Activated CD4-positive, alpha-beta T cell treated with anti-CD3 and anti-CD28 coated beads for 4 hours (primary cell): ENCODE measurements at regions not wholly inside any gene's neighbourhood (a gene's known extent, or its start where the extent isn't known, plus 50 kb on each side); places are given as distances from the start of the nearest gene placed in this dataset.

ENCODE experiments used
- DNase-seq, 2 donors: peaks; one replicate each; pipeline ENCODE4 v3.0.0-alpha.2; 2020

GRCh38 chr2:134133622-134134312 is 120.1 kb upstream of the MGAT5 start:
- no peak for DNase-seq

GRCh38 chr2:134134313-134134706 is 119.6 kb upstream of the MGAT5 start:
- DNase-seq, result no peak

- no peak for DNase-seq
These were observed 119.0 kb upstream of the MGAT5 start for GRCh38 chr2:134134827-134135226.

DNA sequence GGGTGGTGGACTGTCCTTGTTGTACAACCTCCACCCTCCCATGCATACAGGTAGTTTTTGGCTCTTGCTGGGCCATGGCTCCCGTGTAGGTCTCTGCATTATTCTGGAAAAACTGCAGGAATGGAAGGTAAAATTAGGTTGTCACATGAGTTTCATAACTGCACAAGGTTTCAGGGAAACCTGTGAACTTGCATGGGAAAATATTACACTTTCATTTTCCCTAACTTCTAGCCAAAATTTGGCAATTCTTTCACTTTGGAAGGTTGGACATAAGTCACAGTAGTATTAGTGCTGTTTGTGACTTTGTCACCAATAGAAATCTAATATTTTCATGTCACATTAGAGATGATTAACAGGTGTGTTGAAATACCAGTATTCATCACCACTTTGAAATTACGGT is 118.1 kb upstream of the MGAT5 start:
- no peak for DNase-seq

DNA sequence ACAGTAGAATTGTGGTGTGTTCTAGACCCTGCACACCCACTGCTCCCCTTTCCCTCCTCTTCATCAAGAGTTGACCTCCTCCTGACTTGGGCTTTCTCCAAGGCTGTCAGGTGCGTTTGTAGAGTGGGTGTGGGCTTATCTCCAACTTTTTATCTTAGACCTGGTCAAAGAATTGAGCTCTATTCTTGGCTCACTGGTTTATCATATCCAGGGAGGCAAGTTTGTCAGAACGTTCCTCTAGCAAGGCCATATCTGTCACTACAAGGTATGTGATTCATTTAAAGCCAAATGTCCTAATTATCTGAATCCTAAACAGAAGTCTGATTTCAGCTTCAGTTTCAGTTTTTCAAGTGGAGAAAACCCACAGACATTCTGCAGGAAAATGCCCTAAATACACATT is 117.1 kb upstream of the MGAT5 start:
- DNase-seq, result no peak

GRCh38 chr2:134137182-134137611 is 116.7 kb upstream of the MGAT5 start:
- DNase-seq, result no peak

- DNase-seq, result no peak
These were observed 115.8 kb upstream of the MGAT5 start for GRCh38 chr2:134138115-134138514.

DNA sequence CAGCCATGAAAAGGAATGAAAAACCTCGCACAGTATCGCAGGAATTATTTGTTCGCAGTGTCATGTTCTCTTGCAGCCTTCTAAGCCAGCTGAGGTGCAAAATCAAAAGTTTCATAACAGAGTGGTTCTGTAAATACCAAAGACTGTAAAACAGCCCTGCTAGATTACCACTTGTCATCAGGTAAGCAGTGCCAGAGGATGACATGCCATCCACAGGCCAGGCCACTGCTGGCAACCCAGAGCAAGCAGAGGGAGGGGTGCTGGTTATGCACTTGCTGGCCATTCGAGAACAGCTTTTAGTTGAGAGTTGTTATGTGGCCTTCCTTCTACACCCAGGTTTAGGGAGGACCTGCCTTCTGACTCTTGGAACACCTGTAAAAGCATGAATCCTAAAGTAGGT is 114.3 kb upstream of the MGAT5 start:
- no peak for DNase-seq

GRCh38 chr2:134140251-134140661 is 113.6 kb upstream of the MGAT5 start:
- no peak for DNase-seq

GRCh38 chr2:134141598-134142340 is 112.1 kb upstream of the MGAT5 start:
- no peak for DNase-seq

DNA sequence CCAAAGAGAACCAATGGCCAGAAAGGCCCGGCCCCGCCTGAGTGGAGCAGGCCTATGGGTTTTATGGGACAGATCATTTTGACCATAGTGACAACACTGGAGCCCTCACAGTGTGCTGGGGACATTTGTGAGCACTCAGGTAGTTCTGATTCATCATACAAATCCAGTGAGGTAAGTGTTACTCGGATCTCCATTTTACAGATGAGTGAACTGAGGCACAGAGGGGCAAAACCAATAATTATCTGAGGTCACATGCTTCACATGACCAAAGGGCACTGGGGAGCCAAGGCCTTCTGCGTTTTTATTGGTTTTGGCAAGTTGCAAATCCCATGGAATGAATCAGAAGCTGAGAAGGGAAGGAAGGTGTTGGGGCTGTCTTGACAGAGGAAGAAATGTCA is 111.5 kb upstream of the MGAT5 start:
- DNase-seq, result no peak

DNA sequence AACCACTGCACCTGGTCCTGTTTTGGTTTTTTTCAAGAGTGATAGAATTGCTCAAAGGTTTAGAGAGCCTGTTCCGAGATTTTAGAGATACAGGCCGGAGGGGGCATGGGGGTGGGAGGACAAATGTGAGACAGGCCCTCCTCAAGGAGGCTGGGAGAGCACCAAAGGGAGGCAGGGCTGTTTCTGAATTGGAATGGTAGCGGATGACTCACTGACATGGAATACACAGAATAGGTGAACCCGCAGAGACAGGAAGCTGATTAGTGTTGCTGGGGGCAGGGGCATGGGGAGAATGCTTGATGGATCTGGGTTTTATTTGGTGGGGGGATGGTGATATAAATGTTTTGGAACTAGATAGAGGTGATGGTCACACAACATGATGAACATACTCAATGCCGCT is 111.0 kb upstream of the MGAT5 start:
- DNase-seq, result no peak

DNA sequence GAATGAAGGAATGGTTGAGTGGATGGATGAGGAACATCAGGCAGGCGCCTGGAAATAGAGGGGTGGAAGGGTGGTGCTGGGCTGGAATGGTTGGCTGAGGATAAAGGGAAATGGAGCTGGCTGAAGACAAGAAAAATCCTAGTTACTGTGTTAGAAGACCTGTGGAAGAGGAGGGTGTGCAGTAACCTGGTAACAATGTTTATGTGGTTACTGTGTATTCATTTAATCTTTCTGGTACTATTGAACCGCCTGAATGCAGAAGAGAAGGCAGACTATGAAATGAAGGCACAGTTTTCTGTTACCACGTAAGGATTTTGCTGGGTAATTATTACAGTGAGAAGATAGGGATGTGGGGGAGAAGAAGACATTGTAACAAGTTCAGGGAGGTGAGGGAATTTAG is 110.3 kb upstream of the MGAT5 start:
- no peak for DNase-seq

GRCh38 chr2:134144081-134144596 is 109.7 kb upstream of the MGAT5 start:
- no peak for DNase-seq

- no peak for DNase-seq
These were observed 109.2 kb upstream of the MGAT5 start for GRCh38 chr2:134144651-134145050.

DNA sequence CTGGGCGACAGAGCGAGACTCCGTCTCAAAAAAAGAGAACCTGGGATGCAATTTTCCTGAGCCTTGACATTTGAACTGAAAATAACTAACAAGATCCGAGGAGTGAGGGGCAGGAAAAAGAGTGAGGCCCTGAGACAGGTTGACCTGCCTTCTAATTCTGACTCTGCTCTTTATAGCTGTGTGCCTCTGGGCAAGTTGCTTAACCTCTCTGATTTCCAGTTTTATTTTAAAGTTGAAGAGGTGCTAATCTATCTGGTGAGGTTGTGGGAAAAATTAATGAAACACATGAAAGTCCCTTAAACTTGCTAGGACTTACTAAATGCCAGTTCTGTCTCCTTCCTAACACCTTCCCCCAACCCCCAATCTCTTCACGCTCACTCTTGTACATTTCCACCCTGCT is 108.4 kb upstream of the MGAT5 start:
- no peak for DNase-seq

DNA sequence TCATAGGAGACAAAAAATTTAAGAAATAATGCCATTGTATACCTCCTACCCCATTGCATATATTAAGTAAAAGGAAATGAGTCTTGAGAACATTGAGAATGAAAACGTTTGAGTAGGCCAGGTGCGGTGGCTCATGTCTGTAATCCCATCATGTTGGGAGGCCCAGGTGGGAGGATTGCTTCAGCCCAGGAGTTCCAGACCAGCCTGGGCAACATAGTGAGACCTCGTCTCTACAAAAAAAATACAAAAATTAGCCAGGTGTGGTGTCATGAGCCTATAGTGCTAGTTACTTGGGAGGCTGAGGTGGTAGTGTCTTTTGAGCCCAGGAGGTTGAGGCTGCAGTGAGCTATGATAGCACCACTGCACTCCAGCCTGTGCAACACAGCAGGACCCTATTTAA is 107.7 kb upstream of the MGAT5 start:
- DNase-seq, result no peak

- DNase-seq, result no peak
These were observed 107.3 kb upstream of the MGAT5 start for GRCh38 chr2:134146620-134147019.

DNA sequence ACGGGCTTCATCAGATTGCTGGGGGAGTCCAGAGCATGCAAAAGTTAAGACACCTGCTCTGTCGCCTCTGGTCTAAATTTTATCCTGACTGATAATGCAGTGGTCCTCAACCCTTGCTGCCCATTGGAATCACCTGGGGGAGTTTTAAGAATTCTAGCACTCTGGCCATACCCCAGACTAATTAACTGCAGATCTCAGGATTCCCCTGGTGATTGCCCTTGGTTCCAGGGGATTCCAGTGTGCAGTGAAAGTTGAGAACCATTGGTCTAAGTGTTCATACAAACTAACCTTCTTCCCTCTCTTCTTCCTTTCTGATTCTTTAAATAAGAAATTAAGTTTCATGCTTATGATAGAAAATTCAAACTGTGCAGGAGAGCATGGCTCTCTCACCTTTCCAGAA is 105.7 kb upstream of the MGAT5 start:
- no peak for DNase-seq

GRCh38 chr2:134148843-134149472 is 104.9 kb upstream of the MGAT5 start:
- no peak for DNase-seq

GRCh38 chr2:134149904-134150303 is 104.0 kb upstream of the MGAT5 start:
- DNase-seq, result no peak

GRCh38 chr2:134150760-134151159 is 103.1 kb upstream of the MGAT5 start:
- DNase-seq, result no peak

- DNase-seq, result no peak
These were observed 101.5 kb upstream of the MGAT5 start for GRCh38 chr2:134152045-134153010.
